Suprapubic skin (tissue), 4 donors: ENCODE measurements at regions not wholly inside any gene's neighbourhood (a gene's known extent, or its start where the extent isn't known, plus 50 kb on each side); places are given as distances from the start of the nearest gene placed in this dataset.

Experiments
- DNase-seq, 2 donors: peaks; one replicate each; pipeline ENCODE4 v3.0.0-alpha.2; 2019; ENCODE audit warnings: low spot score in 2 of 2
- H3K27ac ChIP-seq: fragments of 200-600 bp; sonication (generic); one replicate; pipeline ENCODE4 v1.5.1; 2019
- H3K27me3 ChIP-seq: fragments of 200-600 bp; sonication (generic); one replicate; pipeline ENCODE4 v1.5.1; 2019
- H3K36me3 ChIP-seq: fragments of 200-600 bp; sonication (generic); one replicate; pipeline ENCODE4 v1.5.1; 2019
- H3K4me1 ChIP-seq: fragments of 200-600 bp; sonication (generic); one replicate; pipeline ENCODE4 v1.5.1; 2019
- H3K4me3 ChIP-seq: fragments of 200-600 bp; sonication (generic); one replicate; pipeline ENCODE4 v1.5.1; 2019; ENCODE audit warnings: mild to moderate bottlenecking
- H3K9me3 ChIP-seq: fragments of 200-600 bp; sonication (generic); one replicate; pipeline ENCODE4 v1.5.1; 2019
- CTCF ChIP-seq, 2 donors: fragments of 200-600 bp in 1 of 2; fragments of 450-650 bp in 1 of 2; sonication (generic) in 1 of 2; IDR thresholded peaks; one replicate each; pipeline ENCODE4 v1.5.1; 2016 to 2019; ENCODE audit warnings: antibody characterized with exemption in 2 of 2, mild to moderate bottlenecking in 1 of 2, moderate library complexity in 1 of 2
- EP300 ChIP-seq: sonication (generic); formaldehyde crosslinking; IDR thresholded peaks from one replicate; pipeline ENCODE4 v1.6.1; 2017; ENCODE audit warnings: antibody characterized with exemption
- POLR2A ChIP-seq, 2 donors: fragments of 450-650 bp; IDR thresholded peaks; one replicate each; pipeline ENCODE4 v1.6.1; 2017; ENCODE audit warnings: antibody characterized with exemption in 2 of 2, mild to moderate bottlenecking in 2 of 2, moderate library complexity in 2 of 2
- POLR2AphosphoS5 ChIP-seq, 3 donors: sonication (generic); formaldehyde crosslinking; IDR thresholded peaks; one replicate each; pipeline ENCODE4 v1.6.1; 2017; ENCODE audit warnings: antibody characterized with exemption in 3 of 3
- WGBS: methylation state at CpG from one replicate; pipeline ENCODE4 v1.1.5; 2018; 5-methylcytosine and 5-hydroxymethylcytosine counted together

- H3K9me3 ChIP-seq = no peaks in the 10 kb centered on the region
- TF ChIP-seq CTCF (IDR thresholded peaks at IDR 0.05) (no peak), EP300 (no peak), POLR2AphosphoS5 (IDR thresholded peaks at IDR 0.05) (no peak), POLR2A (IDR thresholded peaks at IDR 0.05) (no peak)
- H3K36me3 ChIP-seq = no peaks in the 10 kb centered on the region
- no peak overlapping the region for H3K4me3 ChIP-seq
- no peak overlapping the region for H3K27ac ChIP-seq
- H3K4me1 ChIP-seq = peaks cover 2% of the 10 kb centered on the region
- WGBS = 87% methylated on average over 6 of the region's 6 CpGs
- no peaks in the 10 kb centered on the region for H3K27me3 ChIP-seq
- DNase-seq = no peak
These were observed 931.2 kb downstream of the TBC1D22A start for GRCh38 chr22:47693606-47694005.

GRCh38 chr22:47692811-47693210 lies 930.4 kb downstream of the TBC1D22A start:
- no peaks in the 10 kb centered on the region for H3K27me3 ChIP-seq
- 77% methylated on average over 12 of the region's 12 CpGs for WGBS
- no peak for DNase-seq

GRCh38 chr22:47691152-47691895 lies 928.9 kb downstream of the TBC1D22A start:
- Histone ChIP-seq H3K4me3 (no peak overlapping the region), H3K27me3 (no peaks in the 10 kb centered on the region), H3K36me3 (no peaks in the 10 kb centered on the region), H3K4me1 (peaks cover 2% of the 10 kb centered on the region), H3K9me3 (no peaks in the 10 kb centered on the region), H3K27ac (peak overlapping the region; percentile 1)
- no peak for DNase-seq
- no peak for TF ChIP-seq POLR2AphosphoS5 (IDR thresholded peaks at IDR 0.05)
- TF ChIP-seq POLR2A (IDR thresholded peaks at IDR 0.05) = no peak
- TF ChIP-seq CTCF (IDR thresholded peaks at IDR 0.05) = no peak
- no peak for TF ChIP-seq EP300
- 70% methylated on average over 10 of the region's 10 CpGs for WGBS

More at GRCh38 chr22:47692811-47693210, 930.4 kb downstream of the TBC1D22A start:
- Histone ChIP-seq H3K4me1 (peaks cover 2% of the 10 kb centered on the region), H3K9me3 (no peaks in the 10 kb centered on the region), H3K36me3 (no peaks in the 10 kb centered on the region), H3K4me3 (no peak overlapping the region), H3K27ac (no peak overlapping the region)
- TF ChIP-seq CTCF (IDR thresholded peaks at IDR 0.05) (no peak), POLR2A (IDR thresholded peaks at IDR 0.05) (no peak), POLR2AphosphoS5 (IDR thresholded peaks at IDR 0.05) (no peak), EP300 (no peak)

GRCh38 chr22:47690586-47690985 lies 928.1 kb downstream of the TBC1D22A start:
- H3K4me1 ChIP-seq = peaks cover 2% of the 10 kb centered on the region
- H3K4me3 ChIP-seq = no peak overlapping the region
- H3K27me3 ChIP-seq = no peaks in the 10 kb centered on the region
- no peaks in the 10 kb centered on the region for H3K9me3 ChIP-seq
- 100% methylated on average over 2 of the region's 4 CpGs for WGBS
- TF ChIP-seq POLR2A (IDR thresholded peaks at IDR 0.05) (no peak), CTCF (IDR thresholded peaks at IDR 0.05) (no peak), POLR2AphosphoS5 (IDR thresholded peaks at IDR 0.05) (no peak), EP300 (no peak)
- H3K36me3 ChIP-seq = no peaks in the 10 kb centered on the region
- no peak overlapping the region for H3K27ac ChIP-seq
- no peak for DNase-seq

- no peaks in the 10 kb centered on the region for H3K36me3 ChIP-seq
- H3K27ac ChIP-seq = no peak overlapping the region
- no peaks in the 10 kb centered on the region for H3K27me3 ChIP-seq
- no peaks in the 10 kb centered on the region for H3K9me3 ChIP-seq
- H3K4me1 ChIP-seq = peaks cover 2% of the 10 kb centered on the region
- no CpG with 5 or more reads among the region's 2 CpGs for WGBS
- H3K4me3 ChIP-seq = no peak overlapping the region
- DNase-seq = no peak
- TF ChIP-seq POLR2A (IDR thresholded peaks at IDR 0.05) (no peak), EP300 (no peak), POLR2AphosphoS5 (IDR thresholded peaks at IDR 0.05) (no peak), CTCF (IDR thresholded peaks at IDR 0.05) (no peak)
These were observed 927.7 kb downstream of the TBC1D22A start for GRCh38 chr22:47690166-47690565.
